SKM-1 (cell line): ENCODE measurements at regions not wholly inside any gene's neighbourhood (a gene's known extent, or its start where the extent isn't known, plus 50 kb on each side); places are given as distances from the start of the nearest gene placed in this dataset.
A peak's percentile ranks its signal among the peaks of the same experiment; 100 is the strongest.

Source experiments
- DNase-seq: peaks from one replicate; lab custom pipeline; 2025; ENCODE audit not compliant: unreplicated experiment; lab: John Stamatoyannopoulos, UW

DNA sequence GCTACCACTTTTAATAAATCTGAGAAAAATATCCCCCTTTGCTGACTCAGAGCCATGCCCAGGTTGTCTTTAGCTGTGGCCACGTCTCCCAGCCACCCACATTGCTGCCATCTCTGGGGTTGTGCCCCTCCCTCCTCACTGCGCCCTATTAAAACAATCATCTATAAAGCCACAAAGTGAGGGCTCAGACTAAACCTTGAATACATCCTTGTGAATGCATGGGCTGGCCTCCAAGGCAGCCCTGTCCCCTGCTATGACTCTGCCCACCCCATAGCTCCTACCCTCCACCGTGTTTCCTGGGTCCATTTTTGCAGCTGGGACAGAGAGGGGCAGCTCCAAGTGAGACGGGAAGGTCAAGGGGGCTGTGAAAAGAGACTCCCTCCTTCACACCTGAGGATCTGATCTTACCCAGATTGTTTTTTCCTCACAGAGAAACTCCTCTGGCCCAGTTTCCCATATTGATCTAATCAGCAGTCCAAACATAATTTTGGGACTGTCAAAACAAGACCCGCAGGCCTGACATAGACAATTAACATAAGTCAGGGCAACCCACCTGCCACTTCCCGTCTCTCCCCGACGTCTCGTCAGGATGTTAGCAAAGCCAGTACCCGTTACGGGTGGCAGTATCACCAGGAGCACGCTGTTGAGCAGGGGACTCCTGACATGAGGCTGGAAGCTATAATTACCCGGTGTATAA lies 199.0 kb downstream of the KATNAL1 start:
- no peak for DNase-seq

DNA sequence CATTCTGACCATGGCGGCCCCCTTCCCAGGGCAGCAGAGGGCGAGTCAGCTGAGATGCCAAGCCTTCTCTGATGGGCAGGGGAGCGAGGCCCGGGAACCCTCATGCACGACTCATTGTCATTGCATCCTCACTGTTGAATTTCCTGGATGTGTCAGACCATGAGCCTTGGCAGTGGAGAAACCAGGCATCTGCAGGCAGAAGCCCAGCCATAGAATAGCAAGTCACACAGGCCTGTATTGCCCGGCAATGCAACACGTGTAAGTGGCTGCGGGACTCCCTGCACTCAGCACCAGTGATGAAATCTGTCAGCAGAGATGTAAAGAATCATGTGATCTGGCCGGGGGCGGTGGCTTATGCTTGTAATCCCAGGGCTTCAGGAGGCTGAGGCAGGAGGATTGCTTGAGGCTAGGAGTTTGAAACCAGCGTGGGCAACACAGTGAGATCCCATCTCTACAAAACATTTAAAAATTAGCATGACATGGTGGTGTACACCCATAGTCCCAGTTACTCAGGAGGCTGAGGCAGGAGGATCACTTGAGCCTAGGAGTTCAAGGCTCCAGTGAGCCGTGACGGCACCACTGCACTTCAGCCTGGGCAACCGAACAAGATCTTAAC lies 199.7 kb downstream of the KATNAL1 start:
- peak; percentile 69 for DNase-seq

DNA sequence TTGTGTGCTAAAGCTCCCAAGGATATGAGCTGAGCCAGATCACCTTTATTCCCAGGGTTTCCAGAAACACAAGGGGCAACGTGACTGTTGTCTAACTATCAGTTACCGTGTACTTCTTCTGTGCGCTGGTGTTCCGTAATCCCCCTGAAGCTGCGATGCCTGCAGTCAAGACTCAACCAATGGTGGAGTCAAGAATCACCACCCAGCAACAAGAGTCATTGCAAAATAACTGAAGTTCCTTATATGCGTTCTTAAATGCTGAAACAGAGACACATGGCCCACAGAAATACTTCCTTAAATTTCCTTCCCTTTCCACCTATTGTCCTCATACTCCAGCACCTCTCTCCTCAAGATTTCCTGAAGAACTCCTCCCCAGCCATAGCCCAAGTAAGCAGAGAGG lies 200.2 kb downstream of the KATNAL1 start:
- peak; percentile 97 for DNase-seq

DNA sequence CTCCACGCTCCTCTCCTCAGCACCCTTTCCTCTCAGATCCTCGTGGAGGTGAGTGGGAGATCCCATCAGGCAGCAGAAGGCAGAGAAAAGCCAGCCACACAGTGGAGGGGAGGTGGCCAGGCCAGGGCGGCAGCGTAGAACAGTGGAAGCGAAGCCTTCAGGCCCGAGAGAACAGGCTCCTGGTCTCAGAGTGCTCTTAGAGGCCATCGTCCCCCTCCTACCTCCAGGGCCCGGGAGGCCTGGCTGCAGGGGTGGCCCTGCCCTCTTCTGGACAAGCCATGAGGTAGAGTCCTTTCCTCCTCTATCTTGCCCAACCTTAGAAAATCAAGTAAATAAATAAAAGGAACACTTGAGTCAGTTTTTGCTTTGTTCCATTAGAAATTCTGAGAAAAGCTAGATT lies 202.0 kb downstream of the KATNAL1 start:
- DNase-seq = no peak

DNA sequence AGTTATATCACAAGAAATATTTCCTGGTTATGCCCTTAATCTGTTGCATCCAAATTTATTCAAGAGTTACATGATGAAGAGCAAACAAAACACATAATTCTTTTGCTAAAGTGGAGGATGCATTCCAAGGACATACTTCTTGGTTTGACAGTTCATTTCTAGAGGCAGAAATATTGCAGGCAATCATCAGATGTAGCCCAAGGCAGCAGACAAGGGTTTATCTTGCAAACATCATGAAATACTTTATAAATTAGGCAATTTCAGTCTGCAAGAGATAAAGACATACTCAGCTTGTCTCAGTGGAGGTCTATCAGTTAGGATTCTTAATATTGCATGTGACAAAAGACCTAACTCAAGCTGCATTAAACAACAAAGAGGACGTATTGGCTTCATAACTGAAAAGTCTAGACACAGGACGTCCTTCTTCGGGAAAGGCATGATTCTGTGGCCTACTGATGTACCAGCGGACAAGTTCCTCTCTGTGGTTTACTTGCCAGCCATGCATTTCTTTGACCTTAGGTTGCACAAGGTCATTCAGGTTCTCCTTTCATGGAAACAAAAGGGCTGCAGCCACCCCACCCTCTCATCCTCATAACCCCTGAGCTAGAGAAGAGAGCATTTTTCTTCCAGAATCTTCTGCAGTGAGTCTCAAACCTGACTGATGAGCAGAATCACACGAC lies 204.1 kb downstream of the KATNAL1 start:
- peak; percentile 63 for DNase-seq

DNA sequence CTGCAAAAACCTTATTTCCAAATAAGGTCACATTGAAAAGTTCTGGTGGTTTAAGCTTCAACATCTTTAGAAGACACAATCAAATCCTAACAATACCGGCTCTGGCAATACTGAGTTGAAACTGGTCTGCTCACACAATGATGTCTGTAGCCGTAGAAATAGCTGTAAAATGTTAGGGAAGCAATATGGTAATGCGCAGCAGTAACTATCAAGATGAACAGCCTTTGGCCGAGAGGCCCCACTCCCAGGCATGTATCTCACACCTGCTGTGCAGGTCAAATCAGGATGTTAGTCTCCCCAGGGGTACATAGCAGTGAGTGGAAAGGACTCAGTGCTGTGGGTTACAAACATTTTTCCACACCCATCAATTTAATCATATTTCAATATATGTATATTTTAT lies 207.1 kb downstream of the KATNAL1 start:
- no peak for DNase-seq

DNA sequence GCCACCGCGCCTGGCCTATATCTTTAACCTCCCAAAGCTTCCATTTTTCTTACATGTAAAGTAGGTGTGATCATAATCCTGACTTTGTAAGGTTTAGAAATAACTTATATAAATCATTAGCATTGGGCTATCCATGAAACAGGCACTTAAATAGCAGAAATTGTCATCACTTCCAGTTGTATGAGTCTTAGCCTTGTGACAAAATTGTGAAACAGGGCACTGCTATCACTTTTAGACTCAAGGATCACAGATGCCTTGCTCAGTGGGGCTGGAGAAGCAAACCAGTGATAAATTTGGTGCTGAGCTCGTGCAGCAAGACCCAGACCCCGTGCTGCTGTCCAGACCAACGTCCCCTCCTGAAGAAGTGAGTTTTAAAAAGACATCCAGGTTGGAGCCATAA lies 209.7 kb downstream of the KATNAL1 start:
- DNase-seq = no peak

DNA sequence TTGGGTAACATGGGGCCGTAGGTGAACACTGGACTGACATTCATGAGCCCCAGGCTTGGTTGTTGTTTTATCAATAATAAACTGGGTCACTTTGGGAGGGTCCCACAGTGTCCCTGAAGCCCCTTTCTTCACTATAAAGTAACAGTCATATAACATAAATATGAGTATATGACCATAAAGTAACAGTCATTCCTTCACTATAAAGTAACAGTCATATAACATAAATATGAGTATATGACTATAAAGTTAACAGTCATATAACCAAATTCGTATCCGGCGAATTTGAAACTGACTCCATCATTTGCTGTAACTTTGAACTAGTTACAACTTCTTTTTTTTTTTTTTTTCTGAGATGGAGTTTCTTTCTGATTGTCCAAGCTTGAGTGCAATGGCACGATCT lies 210.3 kb downstream of the KATNAL1 start:
- DNase-seq = no peak

DNA sequence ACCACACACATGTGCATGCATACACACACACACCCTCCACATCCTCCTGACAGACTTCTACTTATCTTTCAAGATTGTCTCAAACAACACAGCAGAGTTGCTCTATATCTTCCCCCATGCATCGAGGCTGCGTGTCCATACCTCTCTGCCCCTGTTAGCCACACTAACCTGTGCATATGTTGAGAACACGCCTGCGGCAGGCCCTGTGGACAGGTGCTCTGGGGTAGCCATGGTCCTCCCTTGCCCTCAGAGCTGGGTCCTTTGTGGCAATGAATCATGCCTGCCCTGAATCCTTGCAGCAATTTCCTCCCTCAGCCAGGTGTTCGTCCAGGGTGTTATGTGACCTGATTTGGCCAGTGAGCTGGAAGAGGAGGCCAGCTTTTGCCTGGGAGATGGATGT lies 213.3 kb downstream of the KATNAL1 start:
- DNase-seq = no peak

DNA sequence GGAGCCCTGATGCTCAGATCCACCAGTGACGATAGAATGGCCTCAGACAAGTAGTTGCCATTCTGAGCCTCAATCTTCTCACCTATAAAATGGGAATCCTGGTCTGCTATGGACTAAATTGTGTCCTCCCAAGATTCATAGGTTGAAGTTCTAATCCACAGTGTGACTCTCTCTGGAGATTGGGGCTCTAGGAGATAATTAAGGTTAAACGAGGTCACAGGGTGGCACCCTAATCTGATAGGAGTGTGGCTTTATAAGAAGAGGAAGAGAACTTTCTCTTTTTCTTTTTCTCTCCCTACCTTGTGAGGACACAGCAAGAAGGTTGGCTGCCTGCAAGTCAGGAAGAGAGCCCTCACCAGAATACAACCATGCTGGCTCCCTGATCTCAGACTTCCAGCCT lies 214.1 kb downstream of the KATNAL1 start:
- DNase-seq = no peak

DNA sequence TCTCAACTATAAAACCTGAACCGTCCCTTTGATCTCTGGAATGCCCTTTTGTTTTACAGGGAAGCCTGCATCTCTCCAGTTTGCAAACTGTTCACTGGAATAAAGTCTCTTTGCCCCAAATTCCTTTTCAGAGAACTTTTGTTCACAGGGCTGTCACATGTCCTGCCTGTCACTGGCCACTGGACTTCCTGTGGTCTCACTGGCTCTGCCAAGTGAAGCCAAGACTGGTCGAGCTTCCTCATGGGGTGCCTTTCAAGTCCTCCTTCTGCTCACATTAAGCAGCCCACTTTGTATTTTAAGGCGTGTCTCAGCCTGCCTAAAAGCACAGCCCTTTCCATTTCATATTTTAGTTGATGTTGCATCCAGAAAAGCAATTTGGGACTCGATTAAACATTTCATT lies 215.7 kb downstream of the KATNAL1 start:
- no peak for DNase-seq

DNA sequence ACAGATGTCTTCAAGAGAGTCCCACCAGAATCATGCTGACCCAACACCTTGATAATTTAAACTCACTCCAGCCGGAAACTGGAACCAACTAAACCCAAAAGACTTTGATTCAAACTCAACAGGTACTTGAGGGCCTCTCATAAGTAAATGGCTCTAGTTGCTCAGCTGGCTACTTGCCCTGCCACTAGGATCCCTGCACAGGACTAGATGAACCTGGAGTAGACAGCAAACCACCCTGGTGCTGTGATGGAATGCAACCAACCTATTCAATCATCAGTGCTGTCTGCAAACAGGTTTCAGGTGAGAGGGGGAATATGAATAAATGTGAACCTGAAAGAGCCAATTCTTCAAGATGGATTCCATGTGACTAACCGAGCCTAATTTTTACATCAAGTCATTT lies 216.3 kb downstream of the KATNAL1 start:
- DNase-seq = no peak

DNA sequence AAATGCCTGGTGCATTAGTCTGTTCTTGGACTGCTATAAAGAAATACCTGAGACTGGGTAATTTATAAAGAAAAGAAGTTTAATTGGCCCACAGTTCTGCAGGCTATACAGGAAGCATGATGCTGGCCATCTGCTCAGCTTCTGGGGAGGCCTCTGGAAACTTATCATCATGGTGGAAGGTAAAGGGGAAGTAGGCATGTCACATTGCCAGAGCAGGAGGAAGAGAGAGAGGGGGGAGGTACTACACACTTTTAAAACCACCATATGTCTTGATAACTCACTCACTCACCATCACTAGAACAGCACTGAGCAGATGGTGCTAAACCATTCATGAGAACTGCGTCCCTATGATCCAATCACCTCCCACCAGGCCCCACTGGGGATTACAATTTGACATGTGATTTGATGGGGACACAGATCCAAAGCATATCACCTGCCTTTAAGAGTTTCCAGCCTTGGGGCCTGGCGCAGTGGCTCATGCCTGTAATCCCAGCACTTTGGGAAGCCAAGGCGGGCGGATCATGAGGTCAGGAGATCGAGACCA lies 219.0 kb downstream of the KATNAL1 start:
- DNase-seq = peak; percentile 23

DNA sequence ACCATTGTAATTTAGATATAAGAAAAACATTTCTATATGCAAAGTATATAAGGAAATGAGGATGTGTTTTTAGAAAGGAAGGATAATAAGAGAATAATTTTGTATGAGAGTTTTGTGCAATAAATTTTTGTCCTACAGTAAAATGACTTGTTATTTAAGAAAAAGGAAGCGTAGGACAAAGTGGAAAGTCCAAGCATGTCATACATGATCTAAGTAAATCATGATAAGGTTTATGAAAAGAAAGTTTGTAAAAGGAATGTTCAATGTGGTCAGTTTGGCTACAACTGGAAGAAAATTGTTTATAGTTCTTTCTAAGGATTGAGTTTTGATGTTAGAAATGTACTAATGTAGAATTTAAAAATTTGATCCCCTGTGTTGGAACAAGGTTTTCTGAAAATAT lies 222.3 kb downstream of the KATNAL1 start:
- no peak for DNase-seq

DNA sequence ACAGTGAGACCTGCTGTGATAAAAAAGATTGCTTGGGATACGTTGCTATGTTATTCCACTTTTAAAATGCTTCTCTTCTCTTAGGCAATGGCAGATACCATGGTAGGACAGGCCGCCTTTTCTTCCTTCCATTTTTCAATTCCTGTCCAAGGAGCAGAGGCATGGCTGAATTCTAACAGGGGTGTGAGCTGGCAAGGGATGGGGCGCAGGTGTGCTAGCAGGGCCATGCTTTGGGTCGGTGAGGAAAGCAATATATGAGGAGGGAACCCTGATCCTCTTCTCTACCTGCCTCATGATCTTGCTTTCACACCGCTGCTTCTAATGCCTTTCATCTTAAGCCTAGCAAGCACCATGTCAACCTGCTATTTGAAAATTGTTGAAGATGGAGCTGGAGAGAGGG lies 225.0 kb downstream of the KATNAL1 start:
- DNase-seq = no peak

DNA sequence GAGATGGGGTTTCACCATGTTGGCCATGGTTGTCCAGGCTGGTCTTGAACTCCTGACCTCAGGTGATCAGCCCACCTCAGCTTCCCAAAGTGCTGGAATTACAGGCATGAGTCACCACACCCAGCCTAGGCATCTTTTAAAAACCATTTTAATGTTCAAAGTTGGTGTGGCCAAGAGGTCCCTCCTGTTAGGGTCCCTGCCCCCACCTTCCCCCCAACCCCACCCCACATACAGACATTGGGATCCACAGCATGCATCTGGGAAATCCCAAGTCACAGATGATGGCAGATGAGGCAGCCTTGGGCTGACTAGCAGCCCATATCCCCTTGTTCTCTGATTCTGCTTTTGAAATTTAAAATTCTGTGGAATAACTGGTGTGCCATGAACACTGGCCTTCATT lies 226.0 kb downstream of the KATNAL1 start:
- no peak for DNase-seq

DNA sequence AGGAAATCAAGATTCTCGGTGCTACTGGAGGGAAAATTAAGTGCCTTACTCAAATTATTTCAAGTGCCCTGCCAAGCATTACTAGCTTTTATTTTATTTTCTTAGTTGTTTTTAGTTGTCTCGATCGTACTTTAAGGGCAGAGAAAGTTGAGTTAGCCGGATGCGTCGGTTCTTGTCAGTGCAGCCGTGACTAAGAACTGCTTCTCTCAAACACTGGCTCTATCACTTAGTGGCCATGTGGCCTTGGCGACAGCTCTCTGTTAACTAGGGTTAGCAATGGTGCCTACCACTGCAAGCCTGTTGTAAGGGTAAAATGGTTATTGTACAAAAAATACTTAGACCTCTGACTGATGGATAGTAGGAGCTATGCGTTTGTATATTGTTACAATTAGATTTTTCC lies 227.8 kb downstream of the KATNAL1 start:
- DNase-seq = no peak

DNA sequence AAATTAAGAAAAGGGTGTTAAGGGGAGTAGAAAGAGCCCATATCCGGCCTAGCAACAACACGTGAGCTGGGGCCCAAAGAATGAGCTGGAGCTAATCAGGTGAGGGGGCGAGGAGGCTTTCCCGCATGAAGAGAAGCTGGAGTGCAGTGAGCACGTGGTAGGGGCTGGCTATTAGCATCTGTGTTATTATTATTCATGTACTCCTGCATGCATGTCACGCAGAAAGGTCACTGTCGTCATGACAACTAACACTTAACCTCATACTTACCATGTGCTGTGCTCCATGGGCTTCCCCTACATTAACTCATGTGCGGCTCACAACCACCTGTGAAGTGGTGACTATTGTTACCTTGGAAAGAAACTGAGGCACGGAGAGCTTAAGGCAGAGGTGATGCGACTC lies 227.6 kb upstream of the UBL3 start:
- DNase-seq = no peak

DNA sequence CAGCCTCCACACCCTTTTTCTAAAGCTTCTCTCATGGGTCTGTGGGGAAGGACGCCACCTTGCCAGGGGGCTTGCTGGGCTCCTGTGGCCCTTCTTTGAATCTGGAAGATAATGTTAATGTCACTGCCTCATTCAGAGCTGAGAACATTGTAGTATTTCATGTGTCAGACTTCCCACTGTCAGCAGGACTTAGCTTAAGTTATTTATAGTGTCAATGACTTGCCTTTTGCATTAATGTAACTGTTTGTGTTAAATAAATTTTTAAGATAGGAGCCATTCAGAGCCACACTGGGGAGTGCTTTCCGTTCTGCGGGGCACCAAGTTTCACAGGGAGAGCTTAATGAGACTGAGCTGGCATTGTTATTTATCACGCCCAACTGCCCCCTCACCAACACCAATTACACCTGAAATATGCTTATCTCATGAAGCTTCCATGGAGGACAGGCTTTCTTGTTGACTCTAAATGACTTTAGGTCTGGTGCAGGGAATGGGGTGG lies 226.9 kb upstream of the UBL3 start:
- DNase-seq = no peak

DNA sequence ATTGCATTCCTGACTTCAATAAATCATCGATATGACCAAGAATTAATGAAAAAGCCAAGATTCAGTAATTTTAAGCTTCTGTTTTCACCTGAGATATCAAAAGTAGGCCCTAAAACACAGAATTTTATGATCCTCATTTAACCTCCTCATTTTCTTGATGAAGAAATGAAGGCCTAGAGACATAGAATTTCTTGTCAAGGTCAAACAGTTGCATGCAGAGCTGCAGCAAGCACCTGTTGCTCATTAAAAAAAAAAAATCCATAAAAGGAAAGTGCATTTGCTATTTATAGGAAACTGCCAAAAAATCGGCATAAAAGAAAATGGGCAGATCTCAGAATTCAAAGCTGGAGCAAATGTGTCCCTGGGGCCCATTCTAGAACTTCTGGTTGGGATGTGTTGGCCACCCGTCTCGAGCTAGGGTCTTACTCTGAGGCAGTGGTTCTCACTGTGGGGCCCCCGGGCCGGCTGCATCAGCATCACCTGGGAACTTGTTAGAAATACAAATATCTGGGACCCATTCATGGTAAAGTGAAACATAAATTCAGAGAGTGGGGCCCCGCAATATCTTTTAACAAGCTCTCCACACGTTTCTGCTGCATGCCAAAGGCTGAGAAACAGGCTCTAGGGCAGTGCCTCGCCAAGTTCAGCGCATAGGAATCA lies 224.7 kb upstream of the UBL3 start:
- no peak for DNase-seq

DNA sequence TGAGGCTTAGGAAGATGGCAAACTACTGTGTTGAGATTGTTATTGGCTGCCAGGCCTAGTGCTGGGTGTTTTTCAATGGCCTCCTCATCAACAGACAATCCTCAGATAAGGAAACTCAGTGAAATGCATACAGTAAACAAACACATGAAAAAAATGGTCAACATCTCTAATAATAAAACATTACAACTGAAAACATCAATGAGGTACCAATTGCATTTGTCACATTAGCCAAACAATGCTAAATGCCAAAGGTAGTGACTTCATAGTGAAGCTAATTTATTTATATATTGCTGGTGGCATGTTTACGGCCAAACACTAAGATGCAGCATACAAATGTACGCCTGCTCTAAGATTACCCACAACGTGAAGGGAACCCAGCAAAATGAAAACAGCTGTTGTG lies 224.0 kb upstream of the UBL3 start:
- no peak for DNase-seq

DNA sequence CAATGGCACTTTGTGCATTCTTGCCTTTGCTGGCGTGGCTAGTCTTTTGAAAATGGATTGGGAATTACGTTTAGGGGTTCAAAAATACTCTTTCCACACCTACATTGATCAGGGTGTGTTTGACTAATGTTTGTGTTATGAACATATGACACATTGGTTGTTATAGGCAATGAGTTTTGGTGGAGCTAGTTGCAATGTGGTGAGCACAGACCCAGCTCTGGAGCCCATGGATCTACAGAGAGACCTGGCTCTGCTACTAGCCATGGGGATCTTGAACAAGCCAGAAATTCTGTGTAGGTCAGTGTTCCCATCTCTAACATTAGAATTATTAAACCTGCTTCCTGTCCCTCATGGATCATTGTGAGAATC lies 222.4 kb upstream of the UBL3 start:
- no peak for DNase-seq
